ENCODE measurements at regions not wholly inside any gene's neighbourhood (a gene's known extent, or its start where the extent isn't known, plus 50 kb on each side); places are given as distances from the start of the nearest gene placed in this dataset.
A peak's percentile ranks its signal among the peaks of the same experiment; 100 is the strongest.

DNA sequence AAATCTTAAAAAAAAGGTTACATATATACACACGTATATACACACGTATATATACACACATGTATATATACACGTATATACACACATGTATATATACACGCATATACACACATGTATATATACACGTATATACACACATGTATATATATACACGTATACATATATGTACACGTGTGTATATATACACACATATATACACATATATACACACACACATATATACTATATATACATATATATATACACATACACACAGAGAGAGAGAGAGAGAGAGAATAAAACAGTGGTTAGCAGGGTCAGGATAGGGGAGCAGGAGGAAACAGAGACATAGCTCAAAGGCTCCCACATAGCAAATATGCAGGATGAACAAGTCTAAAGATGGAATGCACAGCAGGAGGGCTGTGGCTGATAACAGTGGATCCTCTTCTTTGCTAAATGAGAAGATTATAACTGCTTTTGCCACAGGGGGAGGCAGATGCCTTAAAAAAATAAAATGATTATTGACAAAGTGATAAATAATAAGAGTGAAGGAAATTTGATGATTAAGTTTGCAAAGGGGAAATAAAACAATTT lies 714.5 kb downstream of the UQCRFS1 start:
- H3K9me3 ChIP-seq (ENCODE audit: severe bottlenecking), result no peaks in the 10 kb centered on the region
- H3K4me1 ChIP-seq (ENCODE audit: insufficient read depth, poor library complexity, severe bottlenecking), result no peaks in the 10 kb centered on the region
- no peaks in the 10 kb centered on the region for H3K36me3 ChIP-seq (ENCODE audit: low read depth)
- ATAC-seq (ENCODE audit: low read depth) (no peak), DNase-seq (ENCODE audit: low spot score) (no peak)
- H3K4me3 ChIP-seq (ENCODE audit: severe bottlenecking), result no peak overlapping the region
- H3K27me3 ChIP-seq (ENCODE audit: insufficient read depth, poor library complexity, severe bottlenecking), result no peaks in the 10 kb centered on the region
- TF ChIP-seq CTCF (IDR thresholded peaks at IDR 0.05; ENCODE audit: poor library complexity, severe bottlenecking), result no peak
- H3K27ac ChIP-seq (ENCODE audit: poor library complexity, severe bottlenecking), result no peak overlapping the region

GRCh38 chr19:28497887-28498286 lies 715.1 kb downstream of the UQCRFS1 start:
- no peaks in the 10 kb centered on the region for H3K9me3 ChIP-seq (ENCODE audit: severe bottlenecking)
- DNase-seq (ENCODE audit: low spot score) (no peak), ATAC-seq (ENCODE audit: low read depth) (no peak)
- H3K36me3 ChIP-seq (ENCODE audit: low read depth), result no peaks in the 10 kb centered on the region
- H3K27ac ChIP-seq (ENCODE audit: poor library complexity, severe bottlenecking), result no peak overlapping the region
- no peaks in the 10 kb centered on the region for H3K27me3 ChIP-seq (ENCODE audit: insufficient read depth, poor library complexity, severe bottlenecking)
- H3K4me3 ChIP-seq (ENCODE audit: severe bottlenecking), result no peak overlapping the region
- TF ChIP-seq CTCF (IDR thresholded peaks at IDR 0.05; ENCODE audit: poor library complexity, severe bottlenecking), result no peak
- no peaks in the 10 kb centered on the region for H3K4me1 ChIP-seq (ENCODE audit: insufficient read depth, poor library complexity, severe bottlenecking)

DNA sequence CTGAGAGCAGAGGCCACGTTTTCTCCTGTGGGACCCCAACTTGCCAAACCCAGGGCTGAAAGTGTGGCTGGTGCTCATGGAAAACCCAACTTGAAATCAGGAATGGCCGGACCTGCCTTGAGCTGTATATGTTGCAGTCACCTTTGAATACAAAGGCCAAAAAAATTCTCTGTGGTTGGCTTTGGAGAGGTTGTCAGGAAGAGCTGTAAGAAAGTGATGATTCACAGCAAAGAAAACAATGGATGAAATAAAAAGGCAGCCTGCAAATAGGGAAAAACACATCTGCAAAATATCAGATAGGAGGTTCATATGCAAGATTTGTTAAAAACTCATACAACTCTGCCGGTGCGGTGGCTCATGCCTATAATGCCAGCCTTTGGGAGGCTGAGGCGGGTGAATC lies 715.8 kb downstream of the UQCRFS1 start:
- no peak overlapping the region for H3K4me3 ChIP-seq (ENCODE audit: severe bottlenecking)
- peak; percentile 84 for ATAC-seq (ENCODE audit: low read depth)
- no peaks in the 10 kb centered on the region for H3K9me3 ChIP-seq (ENCODE audit: severe bottlenecking)
- no peak for TF ChIP-seq CTCF (IDR thresholded peaks at IDR 0.05; ENCODE audit: poor library complexity, severe bottlenecking)
- no peaks in the 10 kb centered on the region for H3K36me3 ChIP-seq (ENCODE audit: low read depth)
- no peak overlapping the region for H3K27ac ChIP-seq (ENCODE audit: poor library complexity, severe bottlenecking)
- no peaks in the 10 kb centered on the region for H3K27me3 ChIP-seq (ENCODE audit: insufficient read depth, poor library complexity, severe bottlenecking)
- DNase-seq (ENCODE audit: low spot score), result no peak
- no peaks in the 10 kb centered on the region for H3K4me1 ChIP-seq (ENCODE audit: insufficient read depth, poor library complexity, severe bottlenecking)

DNA sequence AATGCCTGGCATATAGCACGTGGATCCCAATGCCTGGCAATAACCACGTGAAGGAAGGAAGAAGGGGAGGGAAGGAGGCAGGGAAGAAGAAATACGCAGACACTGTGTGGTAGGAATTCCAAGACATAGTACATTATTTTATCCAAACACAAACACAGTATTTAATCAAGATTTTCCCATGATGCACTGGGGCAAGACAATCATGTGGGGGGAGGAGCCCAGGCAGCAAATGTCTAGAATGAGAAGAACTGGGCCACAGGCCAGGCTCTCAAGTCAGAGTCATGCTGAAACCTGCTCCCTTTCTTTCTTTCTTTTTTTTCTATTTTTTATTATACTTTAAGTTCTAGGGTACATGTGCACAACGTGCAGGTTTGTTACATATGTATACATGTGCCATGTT lies 717.9 kb downstream of the UQCRFS1 start:
- no peak overlapping the region for H3K27ac ChIP-seq (ENCODE audit: poor library complexity, severe bottlenecking)

More for the DNA sequence above, 717.9 kb downstream of the UQCRFS1 start:
- Histone ChIP-seq H3K4me1 (ENCODE audit: insufficient read depth, poor library complexity, severe bottlenecking) (no peaks in the 10 kb centered on the region), H3K4me3 (ENCODE audit: severe bottlenecking) (no peak overlapping the region), H3K9me3 (ENCODE audit: severe bottlenecking) (no peaks in the 10 kb centered on the region), H3K36me3 (ENCODE audit: low read depth) (no peaks in the 10 kb centered on the region), H3K27me3 (ENCODE audit: insufficient read depth, poor library complexity, severe bottlenecking) (no peaks in the 10 kb centered on the region)
- ATAC-seq (ENCODE audit: low read depth), result no peak
- no peak for TF ChIP-seq CTCF (IDR thresholded peaks at IDR 0.05; ENCODE audit: poor library complexity, severe bottlenecking)
- no peak for DNase-seq (ENCODE audit: low spot score)
